Heart left ventricle (tissue), 16 donors: ENCODE measurements at regions not wholly inside any gene's neighbourhood (a gene's known extent, or its start where the extent isn't known, plus 50 kb on each side); places are given as distances from the start of the nearest gene placed in this dataset.
"Not testable (repeated sequence)": the region's sequence is repeated elsewhere in the genome, so short reads cannot be mapped to it uniquely, and the experiment has no call there.

Experiments used
- ATAC-seq, 4 donors: fragments of 200-7000 bp; cut with Tn5 transposase; one replicate each; pipeline ENCODE4 v1.9.1; 2020 to 2022; ENCODE audit warnings: moderate library complexity in 4 of 4, mild to moderate bottlenecking in 3 of 4, moderate number of reproducible peaks in 1 of 4
- DNase-seq, 5 donors: peaks; one replicate each; pipeline ENCODE4 v3.0.0-alpha.2; 2020
- H3K27ac ChIP-seq, 12 donors: fragments of 200-600 bp; sonication (generic) in 4 of 12; one replicate each; pipeline versions ENCODE4 v1.5.0 to v1.8.0; 2016 to 2022; ENCODE audit warnings: mild to moderate bottlenecking in 2 of 12
- H3K27me3 ChIP-seq, 9 donors: fragments of 200-600 bp; sonication (generic) in 2 of 9; one replicate each; pipeline versions ENCODE4 v1.5.1 to v1.8.0; 2016 to 2022; ENCODE audit warnings: mild to moderate bottlenecking in 3 of 9
- H3K36me3 ChIP-seq, 9 donors: fragments of 200-600 bp; sonication (generic) in 2 of 9; one replicate each; pipeline versions ENCODE4 v1.5.0 to v1.8.0; 2018 to 2022; ENCODE audit warnings: mild to moderate bottlenecking in 2 of 9
- H3K4me1 ChIP-seq, 12 donors: fragments of 200-600 bp; sonication (generic) in 4 of 12; one replicate each; pipeline versions ENCODE4 v1.5.0 to v1.8.0; 2016 to 2022; ENCODE audit warnings: mild to moderate bottlenecking in 3 of 12
- H3K4me3 ChIP-seq, 12 donors: fragments of 200-600 bp; sonication (generic) in 4 of 12; one replicate each; pipeline versions ENCODE4 v1.5.0 to v1.8.0; 2017 to 2022; ENCODE audit warnings: mild to moderate bottlenecking in 9 of 12, moderate library complexity in 4 of 12
- H3K9me3 ChIP-seq, 12 donors: fragments of 200-600 bp; sonication (generic) in 4 of 12; one replicate each; pipeline versions ENCODE4 v1.5.0 to v1.8.0; 2016 to 2022; ENCODE audit warnings: mild to moderate bottlenecking in 1 of 12
- CTCF ChIP-seq, 12 donors: fragments of 200-600 bp; sonication (generic) in 4 of 12; IDR thresholded peaks; one replicate each; pipeline versions ENCODE4 v1.5.0 to v1.8.0; 2018 to 2022; ENCODE audit warnings: antibody characterized with exemption in 12 of 12, mild to moderate bottlenecking in 5 of 12
- POLR2A ChIP-seq, 2 donors: fragments of 450-650 bp; IDR thresholded peaks; one replicate each; pipeline ENCODE4 v1.6.1; 2017; ENCODE audit warnings: antibody characterized with exemption in 2 of 2, mild to moderate bottlenecking in 2 of 2, moderate library complexity in 2 of 2
- WGBS, 4 donors: extraction: QIAGEN DNeasy Blood & Tissue Kit in 2 of 4; methylation state at CpG; one replicate each; pipeline versions ENCODE4 v1.1.5 to v1.1.7; 2013 to 2018; 5-methylcytosine and 5-hydroxymethylcytosine counted together
- intact Hi-C, 10 donors: fragments of 100-400 bp; cut with DNase I; formaldehyde crosslinking; loops; one replicate each; pipeline versions ENCODE4 v1.11.1 to v1.14.2; 2022
- donor health status: ischemic (EF 13 %, LVEDD 7.1; RV severe dilation, severe dysfunction).
- donor health status: healthy with polysubstance abuse.
- donor health status: DM: no; HTN: yes; CAD: no.
- donor health status: DM: no; HTN: no; CAD: no.
- donor health status: ischemic (EF 25% LVEDD 6.9; RV normal size, moderate dysfunction).
- donor health status: ischemic (EF 25% LVEDD 5.7; RV mildly dilated, moderate dysfunction).
- donor health status: healthy.
- donor health status: DM: yes; HTN: yes; CAD: no.
- donor health status: ischemic (EF 35%, LVEDD 5.7; RV mildly dilated, moderate dysfunction).
- donor health status: nonischemic (EF 11% LVEDD 7.7; RV severe dilation, severe dysfunction).
- donor health status: DM: yes; HTN: yes; CAD: no.
- donor health status: PGD.
- donor health status: ischemic (EF 29% LVEDD 5.4; RV normal size, mild dysfunction).
- donor health status: nonischemic (EF 23%, LVEDD 6.1; RV moderate dilation, normal function).

- no peak overlapping the region for H3K4me3 ChIP-seq
- H3K27me3 ChIP-seq: no peaks in the 10 kb centered on the region
- no peak for TF ChIP-seq CTCF (IDR thresholded peaks at IDR 0.05)
- TF ChIP-seq POLR2A (IDR thresholded peaks at IDR 0.05): no peak
- H3K9me3 ChIP-seq: peaks cover 0 to 53% (median 24%) of the 10 kb centered on the region in 12 donors
- intact Hi-C loops: no loop called here
- no peak overlapping the region for H3K27ac ChIP-seq
- no peak for DNase-seq
- no peaks in the 10 kb centered on the region for H3K36me3 ChIP-seq
- ATAC-seq: peak in 3 of 4 donors; percentile 37 to 45 (median 38)
- H3K4me1 ChIP-seq: no peaks in the 10 kb centered on the region
Measured at GRCh38 chr1:30562559-30562958, 160.8 kb downstream of the MATN1 start.

- H3K27ac ChIP-seq: no peak overlapping the region
- intact Hi-C loops: no loop called here
- H3K4me1 ChIP-seq: no peaks in the 10 kb centered on the region
- no peaks in the 10 kb centered on the region for H3K36me3 ChIP-seq
- 62 to 91% (median 87%) methylated on average over 8 of the region's 8 CpGs for WGBS, 4 donors
- peaks cover 0 to under 1% (median 0%) of the 10 kb centered on the region in 12 donors for H3K9me3 ChIP-seq
- DNase-seq (no peak), ATAC-seq (peak in 1 of 4 donors; percentile 30)
- H3K27me3 ChIP-seq: peaks cover 0 to 4% (median 0%) of the 10 kb centered on the region in 9 donors
- TF ChIP-seq POLR2A (IDR thresholded peaks at IDR 0.05): no peak
- TF ChIP-seq CTCF (IDR thresholded peaks at IDR 0.05): no peak
- H3K4me3 ChIP-seq: no peak overlapping the region
Measured at GRCh38 chr1:30551603-30552002, 171.8 kb downstream of the MATN1 start.

DNA sequence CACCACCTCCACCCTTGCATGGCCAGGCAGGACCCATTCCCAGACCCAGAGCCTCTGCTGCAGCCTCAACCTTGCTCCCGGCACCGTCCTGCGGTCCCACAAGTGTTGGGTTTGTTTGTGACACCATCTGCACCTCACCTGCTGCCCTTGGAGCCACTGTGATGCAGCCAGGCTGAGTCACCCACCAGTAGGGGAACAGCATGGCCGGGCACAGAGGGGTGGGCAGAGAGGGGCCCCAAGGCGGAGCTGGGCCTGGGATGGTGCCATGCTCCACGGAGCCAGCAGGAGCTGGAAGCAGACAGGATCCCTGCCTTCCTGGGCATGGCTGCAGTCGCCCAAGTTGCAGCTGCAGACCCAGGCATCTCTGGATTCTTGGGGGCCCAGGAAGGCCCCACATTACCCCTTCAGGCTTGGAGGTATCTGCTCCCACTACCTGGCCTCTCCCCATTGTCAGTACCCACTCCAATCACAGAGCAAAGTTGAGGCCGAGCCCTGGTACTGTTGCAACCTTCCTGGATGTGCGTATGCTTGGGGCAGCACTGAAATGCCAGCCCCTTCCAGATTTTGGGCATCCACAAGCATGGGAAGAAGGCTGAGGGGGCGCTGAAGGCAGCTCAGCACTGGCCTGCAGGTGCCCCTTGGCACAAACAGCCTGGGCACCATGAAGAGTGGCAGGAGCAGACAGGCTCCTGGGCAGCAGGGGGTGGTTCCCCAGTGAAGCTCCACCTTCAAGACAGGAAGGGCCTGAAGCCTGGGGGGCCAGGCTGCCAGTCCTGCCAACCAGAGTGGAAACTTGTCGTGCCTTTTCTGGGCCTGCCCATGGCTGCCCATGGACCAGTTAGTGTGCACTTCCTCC lies 172.8 kb downstream of the MATN1 start:
- intact Hi-C loops: no loop called here
- Histone ChIP-seq H3K9me3 (no peaks in the 10 kb centered on the region), H3K4me1 (no peaks in the 10 kb centered on the region), H3K27me3 (peaks cover 0 to 4% (median 0%) of the 10 kb centered on the region in 9 donors), H3K4me3 (no peak overlapping the region), H3K36me3 (no peaks in the 10 kb centered on the region), H3K27ac (no peak overlapping the region)
- DNase-seq: no peak
- no peak for TF ChIP-seq CTCF (IDR thresholded peaks at IDR 0.05)
- 64 to 82% (median 71%) methylated on average over 8 to 11 of the region's 11 CpGs for WGBS, 4 donors
- ATAC-seq: no peak

GRCh38 chr1:30549872-30550271 lies 173.5 kb downstream of the MATN1 start:
- H3K9me3 ChIP-seq, H3K36me3 ChIP-seq, ATAC-seq, DNase-seq, H3K27me3 ChIP-seq, H3K27ac ChIP-seq, intact Hi-C loops, H3K4me1 ChIP-seq, H3K4me3 ChIP-seq: not testable (repeated sequence)
- 84 to 96% (median 88%) methylated on average over 1 of the region's 1 CpG for WGBS, 4 donors

DNA sequence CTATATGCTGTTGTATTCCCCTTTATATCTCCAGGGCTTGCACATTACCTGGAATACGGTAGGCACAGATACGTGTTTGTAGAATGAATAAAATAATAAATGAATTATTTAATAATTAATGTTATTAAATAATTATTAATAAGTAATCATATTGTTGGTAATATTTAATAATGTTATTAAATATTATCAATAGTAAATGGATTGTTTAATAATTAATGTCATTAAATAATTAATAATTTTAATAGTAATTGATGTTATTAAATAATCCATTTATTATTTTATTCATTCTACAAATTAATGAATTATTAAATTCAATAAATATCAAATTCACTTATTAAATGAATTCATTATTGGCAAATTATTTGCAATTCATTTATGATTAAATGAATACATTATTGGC lies 175.1 kb downstream of the MATN1 start:
- WGBS, 4 donors: 89 to 96% (median 92%) methylated on average over 2 of the region's 2 CpGs
- Histone ChIP-seq H3K36me3 (no peaks in the 10 kb centered on the region), H3K4me3 (no peak overlapping the region), H3K4me1 (no peaks in the 10 kb centered on the region), H3K9me3 (no peaks in the 10 kb centered on the region), H3K27ac (no peak overlapping the region), H3K27me3 (peaks cover 0 to 4% (median 0%) of the 10 kb centered on the region in 9 donors)
- intact Hi-C loops: no loop called here
- TF ChIP-seq POLR2A (IDR thresholded peaks at IDR 0.05) (no peak), CTCF (IDR thresholded peaks at IDR 0.05) (no peak)
- ATAC-seq (no peak), DNase-seq (no peak)

- DNase-seq, H3K27me3 ChIP-seq, H3K4me3 ChIP-seq, H3K36me3 ChIP-seq, ATAC-seq, H3K9me3 ChIP-seq, H3K27ac ChIP-seq, H3K4me1 ChIP-seq, intact Hi-C loops: not testable (repeated sequence)
- 40 to 73% (median 72%) methylated on average over 2 of the region's 2 CpGs for WGBS, 4 donors
Measured at GRCh38 chr1:30547326-30547725, 176.1 kb downstream of the MATN1 start.
